IPS-NIHi11 (cell line): ENCODE measurements at regions not wholly inside any gene's neighbourhood (a gene's known extent, or its start where the extent isn't known, plus 50 kb on each side); places are given as distances from the start of the nearest gene placed in this dataset.
"Not testable (repeated sequence)": the region's sequence is repeated elsewhere in the genome, so short reads cannot be mapped to it uniquely, and the experiment has no call there.

Source experiments
- DNase-seq: peaks from one replicate; pipeline ENCODE4 v3.0.0; 2012; ENCODE audit warnings: mixed read lengths, low spot score

- no peak for DNase-seq
Observed at GRCh38 chr18:75745147-75745546, 317.6 kb upstream of the SMIM21 start.

DNA sequence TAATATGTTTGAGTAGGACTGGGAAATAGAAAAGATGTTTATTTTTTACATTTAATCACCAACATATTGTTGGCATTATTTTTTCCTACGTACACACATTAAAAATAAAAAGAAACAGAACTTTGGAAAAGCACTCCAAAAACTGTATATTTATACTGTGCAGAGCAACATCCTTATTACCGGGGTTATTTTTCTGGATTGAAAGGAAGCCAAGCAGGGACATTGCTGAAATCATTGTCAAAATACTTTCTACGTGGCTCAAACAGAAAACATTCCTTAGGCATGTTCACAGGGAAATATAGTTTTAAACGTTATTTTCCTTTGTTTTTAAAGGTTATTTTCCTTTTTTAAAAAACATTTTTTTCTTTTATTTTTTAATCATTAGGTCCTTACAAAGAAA, 315.0 kb upstream of the SMIM21 start:
- DNase-seq: no peak

DNA sequence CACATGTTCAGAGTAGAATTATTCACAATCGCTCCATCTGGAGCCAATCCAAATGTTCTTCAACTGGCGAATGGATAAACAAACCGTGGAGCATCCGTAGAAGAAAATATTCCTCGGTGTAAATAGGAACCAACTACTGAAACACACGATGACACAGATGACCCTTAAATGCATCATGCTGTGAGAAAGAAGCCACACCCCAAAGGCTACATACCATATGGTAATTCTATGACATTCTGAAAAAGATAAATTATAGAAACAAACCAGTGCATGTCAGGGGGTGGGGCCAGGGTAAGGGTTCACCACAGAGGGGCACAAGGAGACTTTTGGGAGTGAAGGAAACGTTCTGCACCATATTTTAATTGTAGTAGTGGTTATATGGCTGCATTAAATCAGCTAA, 312.2 kb upstream of the SMIM21 start:
- DNase-seq: no peak

- DNase-seq: no peak
Observed at GRCh38 chr18:75735291-75735690, 307.8 kb upstream of the SMIM21 start.

DNA sequence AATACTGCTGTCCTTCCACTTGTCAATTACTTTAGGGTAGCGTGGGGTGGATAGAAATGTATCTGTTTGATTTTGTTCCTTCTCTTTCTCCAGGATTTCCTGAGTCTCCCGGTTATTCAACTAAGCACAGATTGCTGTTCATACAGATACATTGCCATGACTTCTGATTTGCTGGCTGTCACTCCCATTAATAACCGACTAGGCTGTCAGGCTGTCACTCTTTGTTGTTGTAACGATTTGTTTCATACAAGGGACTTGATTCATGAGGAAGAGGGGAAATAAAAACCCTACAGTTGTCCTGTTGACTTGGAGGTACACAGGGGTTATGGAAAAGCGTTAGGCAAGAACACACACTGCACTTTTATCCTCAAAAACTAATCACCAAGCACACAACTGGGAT, 302.7 kb upstream of the SMIM21 start:
- no peak for DNase-seq

DNA sequence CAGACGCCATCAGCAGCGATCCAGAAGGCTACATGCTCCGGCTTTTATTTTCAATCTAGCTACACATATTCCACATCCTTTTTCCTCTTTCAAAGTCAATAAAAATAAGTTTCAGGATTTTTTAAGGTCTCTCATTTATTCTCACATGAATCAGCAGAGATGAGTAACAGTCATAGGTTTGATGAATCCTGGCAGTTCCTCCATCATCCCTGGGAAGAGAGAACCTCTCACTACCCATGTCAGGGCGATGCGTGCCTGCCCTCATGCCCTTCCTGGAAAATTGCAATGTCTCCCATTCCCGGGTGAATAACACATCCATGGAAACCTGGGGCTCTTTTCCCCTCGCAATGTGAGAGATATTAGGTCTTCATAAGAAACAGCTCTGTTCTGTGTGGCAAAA, 301.1 kb upstream of the SMIM21 start:
- no peak for DNase-seq

DNA sequence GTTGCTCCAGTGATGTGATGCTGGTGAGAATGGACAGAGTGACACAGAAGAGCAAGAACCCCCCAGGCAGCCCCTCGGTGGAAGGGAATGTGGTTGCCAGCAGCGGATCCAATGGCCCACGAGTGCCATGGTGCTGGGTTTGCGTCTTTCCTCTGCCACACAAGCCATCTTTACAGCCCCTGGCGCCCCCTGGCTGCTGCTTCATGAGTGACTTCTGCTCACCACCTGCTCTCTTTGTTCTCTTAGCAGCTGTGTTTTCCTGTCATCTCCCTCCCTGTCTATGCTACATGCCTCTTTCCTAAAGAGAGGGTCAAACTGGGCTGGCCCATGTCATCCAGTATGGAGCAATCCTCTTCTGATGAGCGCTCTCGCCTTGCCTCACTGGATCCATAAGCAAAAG, 300.0 kb upstream of the SMIM21 start:
- DNase-seq: peak; percentile 74

GRCh38 chr18:75723521-75724340, 296.2 kb upstream of the SMIM21 start:
- DNase-seq: no peak

- DNase-seq: no peak
Observed at GRCh38 chr18:75714766-75715165, 287.3 kb upstream of the SMIM21 start.

GRCh38 chr18:75712124-75712867, 284.8 kb upstream of the SMIM21 start:
- DNase-seq: not testable (repeated sequence)

GRCh38 chr18:75700561-75700960, 273.1 kb upstream of the SMIM21 start:
- DNase-seq: no peak

DNA sequence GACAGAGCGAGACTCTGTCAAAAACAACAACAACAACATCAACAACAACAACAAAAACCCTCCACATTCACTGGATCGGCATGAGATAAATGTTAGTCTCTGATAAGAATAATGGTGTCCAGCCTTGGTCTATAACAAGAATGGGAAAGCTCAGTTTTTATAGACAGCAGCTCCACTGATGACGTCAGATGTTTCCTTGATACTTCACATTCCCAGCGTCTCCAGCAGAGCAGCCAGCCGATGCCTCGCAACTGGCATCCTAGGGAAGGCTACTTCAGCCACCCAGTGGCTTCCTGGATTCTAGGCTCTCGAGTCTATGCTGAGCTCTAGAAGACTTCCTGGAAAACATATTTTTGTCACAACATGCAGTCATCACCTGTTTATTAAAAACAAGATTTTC, 271.4 kb upstream of the SMIM21 start:
- no peak for DNase-seq

- no peak for DNase-seq
Observed at GRCh38 chr18:75697493-75697892, 270.0 kb upstream of the SMIM21 start.

- no peak for DNase-seq
Observed at GRCh38 chr18:75696391-75696790, 268.9 kb upstream of the SMIM21 start.

GRCh38 chr18:75694292-75694691, 266.8 kb upstream of the SMIM21 start:
- no peak for DNase-seq

DNA sequence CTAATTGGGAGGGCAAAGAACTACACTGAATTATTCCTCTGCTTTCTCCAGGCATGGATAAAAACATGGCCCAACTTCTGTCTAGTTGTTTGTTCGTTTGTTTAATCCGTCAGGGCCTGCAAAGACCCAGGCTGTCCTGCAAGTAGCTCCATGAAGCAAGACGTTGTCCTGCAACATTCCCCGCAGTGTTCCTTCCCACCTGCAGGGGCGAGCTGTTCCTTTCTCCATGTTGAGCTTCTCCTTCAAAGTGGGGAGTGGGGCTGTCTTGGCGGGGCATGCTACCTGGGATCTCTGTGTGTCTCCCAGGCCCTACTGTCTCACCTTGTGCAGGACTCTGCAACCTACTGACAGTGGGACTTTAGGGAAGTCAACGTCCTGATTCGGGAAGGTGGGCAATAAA, 264.0 kb upstream of the SMIM21 start:
- peak; percentile 30 for DNase-seq

GRCh38 chr18:75690283-75690682, 262.8 kb upstream of the SMIM21 start:
- DNase-seq: not testable (repeated sequence)

DNA sequence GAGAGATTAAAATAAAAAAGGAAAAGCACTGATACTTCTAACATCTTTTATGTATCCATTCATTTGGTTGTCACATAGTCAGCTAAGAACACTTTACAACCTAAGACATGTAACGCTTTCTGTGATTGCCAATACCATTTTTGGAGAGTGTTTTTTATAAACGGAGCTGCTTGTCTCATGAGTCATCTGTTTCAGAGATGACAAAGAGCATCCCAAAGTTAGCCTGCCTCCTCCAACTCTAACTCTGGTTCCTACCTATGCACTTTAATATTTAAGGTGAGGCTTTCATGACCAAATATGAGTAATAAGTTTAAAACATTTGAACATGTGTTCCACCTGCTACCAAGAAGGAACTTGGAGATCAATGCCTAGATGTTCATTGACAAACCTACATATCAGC, 260.1 kb upstream of the SMIM21 start:
- no peak for DNase-seq

DNA sequence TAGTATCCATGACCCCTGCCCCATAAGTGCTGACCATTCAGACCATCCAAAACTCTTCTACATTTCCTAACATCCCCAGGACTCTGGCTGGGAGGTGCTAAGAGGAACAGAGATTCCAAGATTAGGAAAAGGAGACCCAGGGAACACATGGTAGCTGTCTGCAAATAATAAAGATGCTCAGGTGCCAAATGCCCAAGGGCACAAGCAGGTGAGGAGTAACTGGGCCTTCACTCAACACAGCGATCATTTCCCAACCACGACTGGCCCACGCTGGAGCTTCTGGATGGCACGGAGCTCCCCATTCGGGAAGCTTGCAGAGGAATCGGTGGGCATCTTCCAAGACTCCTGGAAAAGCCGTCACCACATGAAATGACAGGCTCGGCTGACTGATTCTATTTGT, 255.9 kb upstream of the SMIM21 start:
- DNase-seq: no peak

DNA sequence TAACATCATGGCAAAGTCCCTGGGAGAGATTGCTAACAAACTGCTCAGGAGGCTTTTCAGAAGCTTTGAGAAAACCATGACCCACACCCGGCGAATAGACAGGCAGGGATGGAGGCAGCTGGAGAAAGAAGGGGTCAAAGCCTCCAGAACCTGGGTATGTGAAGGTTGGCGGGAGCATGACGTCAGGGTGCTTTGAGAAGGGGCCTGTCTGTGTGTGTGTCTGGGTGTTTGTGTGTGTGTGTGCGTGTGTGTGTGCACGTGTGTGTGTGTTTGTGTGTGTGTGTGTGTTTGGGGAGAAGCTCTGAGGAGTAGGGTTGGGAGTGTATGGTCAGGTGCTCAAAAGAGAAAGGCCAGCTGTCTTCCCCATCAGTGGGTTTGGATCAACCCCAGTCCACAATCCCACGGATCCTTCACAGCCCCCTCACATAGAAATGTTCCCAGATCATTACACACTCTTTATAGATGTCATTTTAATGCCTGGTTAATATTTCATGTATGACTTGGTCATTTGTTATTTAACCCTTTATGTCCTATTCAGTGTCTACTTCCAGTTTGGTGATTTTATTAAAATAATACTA, 254.1 kb upstream of the SMIM21 start:
- no peak for DNase-seq

DNA sequence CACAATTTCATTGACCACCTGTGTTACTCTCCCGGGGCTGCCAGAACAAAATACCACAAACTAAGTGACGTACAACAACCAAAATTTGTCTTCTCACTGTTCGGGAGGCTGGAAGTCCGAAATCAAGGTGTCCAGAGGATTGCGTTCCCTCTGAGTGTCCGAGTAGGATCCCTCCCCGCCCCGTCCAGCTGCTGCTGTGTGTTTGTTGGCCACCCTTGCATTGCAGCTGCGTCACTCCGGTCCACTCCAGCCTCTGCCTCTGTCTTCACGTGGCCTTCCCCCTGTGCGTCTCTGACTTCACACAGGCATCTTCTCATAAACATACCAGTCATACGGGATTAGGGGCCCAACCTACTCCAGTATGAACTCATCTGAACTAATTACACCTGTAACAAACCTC, 251.8 kb upstream of the SMIM21 start:
- no peak for DNase-seq

DNA sequence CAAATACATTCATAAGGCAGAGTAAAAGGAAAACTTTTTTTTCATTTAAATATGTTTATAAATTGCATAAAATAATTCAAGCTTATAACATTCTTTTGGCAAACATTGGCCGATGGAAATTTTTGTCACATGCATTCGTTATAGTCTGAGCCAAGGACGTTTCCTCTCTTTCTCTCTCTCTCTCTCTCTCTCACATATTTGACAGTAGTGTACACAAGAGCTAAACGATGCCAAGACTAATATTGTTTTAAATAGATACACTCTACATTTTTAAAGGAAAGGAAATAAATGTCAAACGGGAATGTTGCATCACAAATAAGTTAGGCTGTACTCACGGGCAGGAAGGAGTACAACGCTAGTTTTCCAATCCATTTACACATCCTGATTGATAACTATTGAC, 251.1 kb upstream of the SMIM21 start:
- no peak for DNase-seq
